Esophagus muscularis mucosa (tissue), 3 donors: ENCODE measurements at regions not wholly inside any gene's neighbourhood (a gene's known extent, or its start where the extent isn't known, plus 50 kb on each side); places are given as distances from the start of the nearest gene placed in this dataset.

Experiments
- POLR2AphosphoS5 ChIP-seq, 2 donors: sonication (generic); formaldehyde crosslinking; IDR thresholded peaks; one replicate each; pipeline ENCODE4 v1.6.1; 2017; ENCODE audit warnings: antibody characterized with exemption in 2 of 2
- TF ChIP-seq, protein P1 (sequence below), 3 experiments: fragments of 200-600 bp in 2 of 3; fragments of 450-650 bp in 1 of 3; sonication (generic) in 2 of 3; IDR thresholded peaks; one replicate each; pipeline ENCODE4 v1.5.1; 2017 to 2019; ENCODE audit warnings: antibody characterized with exemption in 3 of 3, mild to moderate bottlenecking in 2 of 3, moderate library complexity in 1 of 3

DNA sequence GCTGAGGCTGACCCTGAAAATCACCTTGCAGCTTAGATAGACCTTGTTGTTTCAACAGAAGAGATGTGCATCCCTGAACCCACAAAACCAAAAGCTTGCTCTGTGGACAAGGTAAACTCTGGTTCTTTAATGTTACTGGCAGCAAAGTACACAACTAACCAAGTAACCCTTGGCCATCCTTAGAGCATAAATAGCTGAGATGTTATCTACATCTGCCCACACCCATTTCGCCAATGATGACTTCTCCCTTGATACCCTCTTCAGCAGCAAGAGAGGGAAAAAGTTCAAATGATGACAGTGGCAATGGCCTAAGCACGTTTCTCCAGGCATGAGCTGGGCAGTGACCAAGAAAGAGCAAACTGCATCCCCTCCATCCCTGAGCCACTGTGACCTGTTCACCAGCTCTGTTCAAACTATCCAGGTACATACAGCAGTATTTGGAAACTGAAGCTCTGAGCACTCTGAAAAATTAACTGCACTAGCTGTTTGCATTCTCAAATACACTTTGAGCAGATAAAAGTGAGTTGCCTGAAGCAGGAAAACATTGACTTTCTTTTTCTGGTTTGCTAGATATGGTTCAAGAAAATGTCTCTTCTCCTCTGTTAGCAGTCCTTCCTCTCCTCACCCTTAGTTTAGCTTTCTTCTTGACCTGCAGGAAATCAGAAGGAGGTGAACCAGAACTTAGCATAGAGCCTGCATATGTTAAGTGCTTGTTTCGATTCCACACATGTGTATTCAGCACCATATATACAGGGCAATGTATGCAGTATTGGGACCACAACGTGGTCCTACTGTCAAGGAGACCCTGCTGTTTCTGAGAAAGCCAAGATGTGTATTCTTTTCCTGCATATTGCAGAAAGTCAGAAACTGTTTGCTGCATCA, 231.7 kb downstream of the FOXO1 start:
- TF ChIP-seq, protein P1, sequence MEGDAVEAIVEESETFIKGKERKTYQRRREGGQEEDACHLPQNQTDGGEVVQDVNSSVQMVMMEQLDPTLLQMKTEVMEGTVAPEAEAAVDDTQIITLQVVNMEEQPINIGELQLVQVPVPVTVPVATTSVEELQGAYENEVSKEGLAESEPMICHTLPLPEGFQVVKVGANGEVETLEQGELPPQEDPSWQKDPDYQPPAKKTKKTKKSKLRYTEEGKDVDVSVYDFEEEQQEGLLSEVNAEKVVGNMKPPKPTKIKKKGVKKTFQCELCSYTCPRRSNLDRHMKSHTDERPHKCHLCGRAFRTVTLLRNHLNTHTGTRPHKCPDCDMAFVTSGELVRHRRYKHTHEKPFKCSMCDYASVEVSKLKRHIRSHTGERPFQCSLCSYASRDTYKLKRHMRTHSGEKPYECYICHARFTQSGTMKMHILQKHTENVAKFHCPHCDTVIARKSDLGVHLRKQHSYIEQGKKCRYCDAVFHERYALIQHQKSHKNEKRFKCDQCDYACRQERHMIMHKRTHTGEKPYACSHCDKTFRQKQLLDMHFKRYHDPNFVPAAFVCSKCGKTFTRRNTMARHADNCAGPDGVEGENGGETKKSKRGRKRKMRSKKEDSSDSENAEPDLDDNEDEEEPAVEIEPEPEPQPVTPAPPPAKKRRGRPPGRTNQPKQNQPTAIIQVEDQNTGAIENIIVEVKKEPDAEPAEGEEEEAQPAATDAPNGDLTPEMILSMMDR (IDR thresholded peaks at IDR 0.05): no peak
- no peak for TF ChIP-seq POLR2AphosphoS5 (IDR thresholded peaks at IDR 0.05)
